ENCODE measurements at regions not wholly inside any gene's neighbourhood (a gene's known extent, or its start where the extent isn't known, plus 50 kb on each side); places are given as distances from the start of the nearest gene placed in this dataset.
"Not testable (repeated sequence)": the region's sequence is repeated elsewhere in the genome, so short reads cannot be mapped to it uniquely, and the experiment has no call there.

- Histone ChIP-seq H3K4me3 (no peak overlapping the region), H3K27ac (no peak overlapping the region), H3K27me3 (no peaks in the 10 kb centered on the region), H3K36me3 (no peaks in the 10 kb centered on the region), H3K9me3 (peaks cover 0 to 13% (median 0%) of the 10 kb centered on the region in 11 donors), H3K4me1 (no peaks in the 10 kb centered on the region)
- no peak for TF ChIP-seq CTCF (IDR thresholded peaks at IDR 0.05)
- intact Hi-C loops (cut with DNase I) = no loop called here
- WGBS, 2 donors = 55 to 70% methylated on average over 2 of the region's 2 CpGs
- ATAC-seq (no peak), DNase-seq (no peak)
Measured at GRCh38 chr13:67520886-67521285, 290.8 kb upstream of the PCDH9 start.

GRCh38 chr13:67519356-67519755, 289.2 kb upstream of the PCDH9 start:
- ATAC-seq = no peak
- DNase-seq = no peak
- no peaks in the 10 kb centered on the region for H3K4me1 ChIP-seq
- intact Hi-C loops (cut with DNase I) = no loop called here
- no peaks in the 10 kb centered on the region for H3K36me3 ChIP-seq
- TF ChIP-seq CTCF (IDR thresholded peaks at IDR 0.05) = no peak
- no peak overlapping the region for H3K27ac ChIP-seq
- WGBS, 2 donors = 66 to 78% methylated on average over 1 of the region's 1 CpG
- H3K27me3 ChIP-seq = no peaks in the 10 kb centered on the region
- H3K4me3 ChIP-seq = no peak overlapping the region
- peaks cover 0 to 3% (median 0%) of the 10 kb centered on the region in 11 donors for H3K9me3 ChIP-seq

GRCh38 chr13:67518785-67519184, 288.6 kb upstream of the PCDH9 start:
- Histone ChIP-seq H3K4me3 (no peak overlapping the region), H3K27ac (no peak overlapping the region), H3K4me1 (no peaks in the 10 kb centered on the region), H3K36me3 (no peaks in the 10 kb centered on the region), H3K9me3 (no peaks in the 10 kb centered on the region), H3K27me3 (no peaks in the 10 kb centered on the region)
- TF ChIP-seq CTCF (IDR thresholded peaks at IDR 0.05) = no peak
- no peak for ATAC-seq
- intact Hi-C loops (cut with DNase I) = no loop called here
- DNase-seq = no peak
- 42 to 44% methylated on average over 1 of the region's 1 CpG for WGBS, 2 donors

- WGBS, 2 donors = 83 to 88% methylated on average over 1 of the region's 1 CpG
- Histone ChIP-seq H3K4me1 (no peaks in the 10 kb centered on the region), H3K27ac (no peak overlapping the region), H3K27me3 (no peaks in the 10 kb centered on the region), H3K4me3 (no peak overlapping the region), H3K36me3 (no peaks in the 10 kb centered on the region), H3K9me3 (no peaks in the 10 kb centered on the region)
- intact Hi-C loops (cut with DNase I) = no loop called here
- no peak for DNase-seq
- no peak for ATAC-seq
- no peak for TF ChIP-seq CTCF (IDR thresholded peaks at IDR 0.05)
Measured at GRCh38 chr13:67515895-67516294, 285.8 kb upstream of the PCDH9 start.

- DNase-seq (no peak), ATAC-seq (no peak)
- H3K27me3 ChIP-seq = no peaks in the 10 kb centered on the region
- WGBS, 2 donors = 84 to 89% methylated on average over 5 of the region's 5 CpGs
- no peaks in the 10 kb centered on the region for H3K4me1 ChIP-seq
- no peak overlapping the region for H3K4me3 ChIP-seq
- H3K27ac ChIP-seq = no peak overlapping the region
- intact Hi-C loops (cut with DNase I) = no loop called here
- H3K9me3 ChIP-seq = no peaks in the 10 kb centered on the region
- no peak for TF ChIP-seq CTCF (IDR thresholded peaks at IDR 0.05)
- no peaks in the 10 kb centered on the region for H3K36me3 ChIP-seq
Measured at GRCh38 chr13:67509018-67509417, 278.9 kb upstream of the PCDH9 start.

- ATAC-seq; H3K27me3 ChIP-seq; H3K4me3 ChIP-seq; H3K36me3 ChIP-seq; DNase-seq; H3K9me3 ChIP-seq; intact Hi-C loops (cut with DNase I); H3K4me1 ChIP-seq; H3K27ac ChIP-seq: not testable (repeated sequence)
- 60 to 61% methylated on average over 1 of the region's 1 CpG for WGBS, 2 donors
Measured at GRCh38 chr13:67508275-67508674, 278.1 kb upstream of the PCDH9 start.

Measured in heart right ventricle (tissue), 16 donors.